OCI-LY1 (cell line): ENCODE measurements at regions not wholly inside any gene's neighbourhood (a gene's known extent, or its start where the extent isn't known, plus 50 kb on each side); places are given as distances from the start of the nearest gene placed in this dataset.

ENCODE experiments used
- EZH2 ChIP-seq: fragments of 200-600 bp; sonication (generic), shearing (Covaris generic); IDR thresholded peaks from 2 replicates; pipeline ENCODE4 v1.8.0; 2017; ENCODE audit warnings: borderline replicate concordance, mixed run types, mild to moderate bottlenecking, antibody characterized with exemption, low read length, moderate library complexity, mixed read lengths
- TF ChIP-seq, protein P1 (sequence below): fragments of 200-600 bp; sonication (generic), shearing (Covaris generic); IDR thresholded peaks from 2 replicates; pipeline ENCODE4 v1.5.1; 2017; ENCODE audit warnings: mild to moderate bottlenecking, antibody characterized with exemption, low read length, moderate library complexity, mixed read lengths

- TF ChIP-seq, protein P1, sequence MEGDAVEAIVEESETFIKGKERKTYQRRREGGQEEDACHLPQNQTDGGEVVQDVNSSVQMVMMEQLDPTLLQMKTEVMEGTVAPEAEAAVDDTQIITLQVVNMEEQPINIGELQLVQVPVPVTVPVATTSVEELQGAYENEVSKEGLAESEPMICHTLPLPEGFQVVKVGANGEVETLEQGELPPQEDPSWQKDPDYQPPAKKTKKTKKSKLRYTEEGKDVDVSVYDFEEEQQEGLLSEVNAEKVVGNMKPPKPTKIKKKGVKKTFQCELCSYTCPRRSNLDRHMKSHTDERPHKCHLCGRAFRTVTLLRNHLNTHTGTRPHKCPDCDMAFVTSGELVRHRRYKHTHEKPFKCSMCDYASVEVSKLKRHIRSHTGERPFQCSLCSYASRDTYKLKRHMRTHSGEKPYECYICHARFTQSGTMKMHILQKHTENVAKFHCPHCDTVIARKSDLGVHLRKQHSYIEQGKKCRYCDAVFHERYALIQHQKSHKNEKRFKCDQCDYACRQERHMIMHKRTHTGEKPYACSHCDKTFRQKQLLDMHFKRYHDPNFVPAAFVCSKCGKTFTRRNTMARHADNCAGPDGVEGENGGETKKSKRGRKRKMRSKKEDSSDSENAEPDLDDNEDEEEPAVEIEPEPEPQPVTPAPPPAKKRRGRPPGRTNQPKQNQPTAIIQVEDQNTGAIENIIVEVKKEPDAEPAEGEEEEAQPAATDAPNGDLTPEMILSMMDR, result no peak
- TF ChIP-seq EZH2, result no peak
Observed at GRCh38 chr10:124213471-124213870, 120.1 kb upstream of the CHST15 start.
